Gastroesophageal sphincter (tissue), 3 donors: ENCODE measurements at regions not wholly inside any gene's neighbourhood (a gene's known extent, or its start where the extent isn't known, plus 50 kb on each side); places are given as distances from the start of the nearest gene placed in this dataset.

Experiments
- EP300 ChIP-seq: sonication (generic); formaldehyde crosslinking; IDR thresholded peaks from one replicate; pipeline ENCODE4 v1.6.1; 2017; ENCODE audit warnings: antibody characterized with exemption, mild to moderate bottlenecking
- POLR2A ChIP-seq, 2 donors: fragments of 450-650 bp; IDR thresholded peaks; one replicate each; pipeline ENCODE4 v1.6.1; 2017; ENCODE audit warnings: antibody characterized with exemption in 2 of 2, mild to moderate bottlenecking in 2 of 2, moderate library complexity in 1 of 2
- POLR2AphosphoS5 ChIP-seq: sonication (generic); formaldehyde crosslinking; IDR thresholded peaks from one replicate; pipeline ENCODE4 v1.6.1; 2017; ENCODE audit warnings: antibody characterized with exemption
- TF ChIP-seq, protein P1 (sequence below), 4 experiments: fragments of 200-600 bp in 2 of 4; fragments of 450-650 bp in 2 of 4; sonication (generic) in 1 of 4; IDR thresholded peaks; one replicate each; pipeline ENCODE4 v1.5.1; 2017 to 2019; ENCODE audit warnings: antibody characterized with exemption in 4 of 4, mild to moderate bottlenecking in 2 of 4, moderate library complexity in 2 of 4

DNA sequence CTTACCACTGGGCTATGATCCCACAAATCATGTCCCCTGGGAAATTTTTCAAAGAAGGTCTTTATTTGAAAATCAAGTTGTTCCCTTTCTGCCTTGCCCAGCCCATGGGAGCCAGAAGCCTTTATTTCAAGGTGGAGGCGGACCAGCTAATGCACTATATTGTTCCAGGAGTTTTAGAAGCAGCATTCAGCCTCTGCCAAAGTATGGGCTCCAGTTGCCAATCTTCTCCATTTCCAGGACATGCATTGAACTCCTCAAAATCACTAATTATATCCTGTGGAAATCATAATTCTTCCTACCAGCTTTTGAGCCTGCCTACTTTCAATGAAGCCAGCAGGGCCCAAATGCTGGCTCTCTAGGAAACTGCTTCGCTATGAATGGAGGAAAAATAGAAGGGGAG, 195.8 kb downstream of the RAD51AP2 start:
- TF ChIP-seq, protein P1, sequence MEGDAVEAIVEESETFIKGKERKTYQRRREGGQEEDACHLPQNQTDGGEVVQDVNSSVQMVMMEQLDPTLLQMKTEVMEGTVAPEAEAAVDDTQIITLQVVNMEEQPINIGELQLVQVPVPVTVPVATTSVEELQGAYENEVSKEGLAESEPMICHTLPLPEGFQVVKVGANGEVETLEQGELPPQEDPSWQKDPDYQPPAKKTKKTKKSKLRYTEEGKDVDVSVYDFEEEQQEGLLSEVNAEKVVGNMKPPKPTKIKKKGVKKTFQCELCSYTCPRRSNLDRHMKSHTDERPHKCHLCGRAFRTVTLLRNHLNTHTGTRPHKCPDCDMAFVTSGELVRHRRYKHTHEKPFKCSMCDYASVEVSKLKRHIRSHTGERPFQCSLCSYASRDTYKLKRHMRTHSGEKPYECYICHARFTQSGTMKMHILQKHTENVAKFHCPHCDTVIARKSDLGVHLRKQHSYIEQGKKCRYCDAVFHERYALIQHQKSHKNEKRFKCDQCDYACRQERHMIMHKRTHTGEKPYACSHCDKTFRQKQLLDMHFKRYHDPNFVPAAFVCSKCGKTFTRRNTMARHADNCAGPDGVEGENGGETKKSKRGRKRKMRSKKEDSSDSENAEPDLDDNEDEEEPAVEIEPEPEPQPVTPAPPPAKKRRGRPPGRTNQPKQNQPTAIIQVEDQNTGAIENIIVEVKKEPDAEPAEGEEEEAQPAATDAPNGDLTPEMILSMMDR (IDR thresholded peaks at IDR 0.05), result no peak
- TF ChIP-seq EP300 (no peak), POLR2AphosphoS5 (no peak), POLR2A (IDR thresholded peaks at IDR 0.05) (no peak)
